ENCODE measurements at regions not wholly inside any gene's neighbourhood (a gene's known extent, or its start where the extent isn't known, plus 50 kb on each side); places are given as distances from the start of the nearest gene placed in this dataset.
"Not testable (repeated sequence)": the region's sequence is repeated elsewhere in the genome, so short reads cannot be mapped to it uniquely, and the experiment has no call there.

GRCh38 chr13:60850526-60850925, 453.5 kb downstream of the TDRD3 start:
- no peak for TF ChIP-seq CTCF (IDR thresholded peaks at IDR 0.05; ENCODE audit: borderline replicate concordance, control extremely low read depth, extremely low read depth, insufficient read depth, missing control alignments)
- DNase-seq (ENCODE audit: low spot score) = no peak
- in situ Hi-C loops (cut with MboI; ENCODE audit: low sequenced_read_pairs, unreplicated experiment) = no loop called here

GRCh38 chr13:60838581-60838980, 441.6 kb downstream of the TDRD3 start:
- in situ Hi-C loops (cut with MboI; ENCODE audit: low sequenced_read_pairs, unreplicated experiment) = no loop called here
- no peak for TF ChIP-seq CTCF (IDR thresholded peaks at IDR 0.05; ENCODE audit: borderline replicate concordance, control extremely low read depth, extremely low read depth, insufficient read depth, missing control alignments)
- DNase-seq (ENCODE audit: low spot score) = no peak

- DNase-seq (ENCODE audit: low spot score) = no peak
- no peak for TF ChIP-seq CTCF (IDR thresholded peaks at IDR 0.05; ENCODE audit: borderline replicate concordance, control extremely low read depth, extremely low read depth, insufficient read depth, missing control alignments)
- in situ Hi-C loops (cut with MboI; ENCODE audit: low sequenced_read_pairs, unreplicated experiment) = no loop called here
Observed at GRCh38 chr13:60837806-60838205, 440.8 kb downstream of the TDRD3 start.

GRCh38 chr13:60836821-60837220, 439.8 kb downstream of the TDRD3 start:
- TF ChIP-seq CTCF (IDR thresholded peaks at IDR 0.05; ENCODE audit: borderline replicate concordance, control extremely low read depth, extremely low read depth, insufficient read depth, missing control alignments) = no peak
- in situ Hi-C loops (cut with MboI; ENCODE audit: low sequenced_read_pairs, unreplicated experiment) = no loop called here
- DNase-seq (ENCODE audit: low spot score) = no peak

GRCh38 chr13:60811581-60811980, 414.6 kb downstream of the TDRD3 start:
- no peak for DNase-seq (ENCODE audit: low spot score)
- TF ChIP-seq CTCF (IDR thresholded peaks at IDR 0.05; ENCODE audit: borderline replicate concordance, control extremely low read depth, extremely low read depth, insufficient read depth, missing control alignments) = no peak
- in situ Hi-C loops (cut with MboI; ENCODE audit: low sequenced_read_pairs, unreplicated experiment) = no loop called here

GRCh38 chr13:60805640-60806039, 408.6 kb downstream of the TDRD3 start:
- DNase-seq (ENCODE audit: low spot score); in situ Hi-C loops (cut with MboI; ENCODE audit: low sequenced_read_pairs, unreplicated experiment): not testable (repeated sequence)

GRCh38 chr13:60798503-60798902, 401.5 kb downstream of the TDRD3 start:
- DNase-seq (ENCODE audit: low spot score) = no peak
- no peak for TF ChIP-seq CTCF (IDR thresholded peaks at IDR 0.05; ENCODE audit: borderline replicate concordance, control extremely low read depth, extremely low read depth, insufficient read depth, missing control alignments)
- in situ Hi-C loops (cut with MboI; ENCODE audit: low sequenced_read_pairs, unreplicated experiment) = no loop called here

Data from GM13976 (cell line).